Neural cell (in vitro differentiated cells): ENCODE measurements at regions not wholly inside any gene's neighbourhood (a gene's known extent, or its start where the extent isn't known, plus 50 kb on each side); places are given as distances from the start of the nearest gene placed in this dataset.
"Not testable (repeated sequence)": the region's sequence is repeated elsewhere in the genome, so short reads cannot be mapped to it uniquely, and the experiment has no call there.

Experiments used
- H2AFZ ChIP-seq: fragments of 200-600, 300-800 bp; sonication (generic), shearing (Covaris generic); 2 replicates; pipeline ENCODE4 v1.6.0; 2014; ENCODE audit warnings: low read depth, mild to moderate bottlenecking, antibody characterized with exemption, low read length, moderate library complexity
- H3F3A ChIP-seq: fragments of 200-600 bp; shearing (Covaris generic); 2 replicates; pipeline ENCODE4 v1.6.1; 2016; ENCODE audit warnings: mild to moderate bottlenecking, moderate library complexity, mixed read lengths, antibody characterized with exemption, low read length; ENCODE audit not compliant: insufficient read depth, poor library complexity, severe bottlenecking
- H3K27ac ChIP-seq: fragments of 200-600, 300-800 bp; sonication (generic), shearing (Covaris generic); 2 replicates; pipeline ENCODE4 v1.5.1; 2014; ENCODE audit warnings: mild to moderate bottlenecking, low read length, moderate library complexity
- H3K27me3 ChIP-seq: fragments of 300-800, 200-600 bp; sonication (generic), shearing (Covaris generic); 2 replicates; pipeline ENCODE4 v1.6.0; 2014; ENCODE audit warnings: mild to moderate bottlenecking, low read depth, low read length, moderate library complexity; ENCODE audit not compliant: insufficient read depth
- H3K36me3 ChIP-seq: fragments of 300-800, 200-600 bp; sonication (generic), shearing (Covaris generic); 2 replicates; pipeline ENCODE4 v1.5.1; 2014; ENCODE audit warnings: mild to moderate bottlenecking, antibody characterized with exemption, low read length, moderate library complexity; ENCODE audit not compliant: insufficient read depth
- H3K4me2 ChIP-seq: fragments of 300-800, 200-600 bp; sonication (generic), shearing (Covaris generic); 2 replicates; pipeline ENCODE4 v1.6.0; 2014; ENCODE audit warnings: mild to moderate bottlenecking, low read length
- H3K4me3 ChIP-seq: fragments of 300-800, 200-600 bp; sonication (generic), shearing (Covaris generic); 2 replicates; pipeline ENCODE4 v1.5.1; 2014; ENCODE audit warnings: mild to moderate bottlenecking, low read length, moderate library complexity
- H3K79me2 ChIP-seq: fragments of 200-600 bp; shearing (Covaris generic); replicated peaks from 2 replicates; pipeline ENCODE4 v1.6.0; 2014; ENCODE audit warnings: mild to moderate bottlenecking, low read length, moderate library complexity; ENCODE audit not compliant: insufficient read depth
- H3K9ac ChIP-seq: fragments of 300-800, 200-600 bp; sonication (generic), shearing (Covaris generic); 2 replicates; pipeline ENCODE4 v1.6.1; 2016; ENCODE audit warnings: mild to moderate bottlenecking, low read length, mixed read lengths
- H3K9me2 ChIP-seq: fragments of 200-600 bp; shearing (Covaris generic); 2 replicates; pipeline ENCODE4 v1.6.1; 2016; ENCODE audit warnings: mild to moderate bottlenecking, low read length, mixed read lengths; ENCODE audit not compliant: insufficient read depth
- H3K9me3 ChIP-seq: fragments of 200-600, 300-800 bp; sonication (generic), shearing (Covaris generic); 2 replicates; pipeline ENCODE4 v1.6.1; 2016; ENCODE audit warnings: mild to moderate bottlenecking, mixed run types, low read length, moderate library complexity, mixed read lengths
- H4K20me1 ChIP-seq: fragments of 200-600 bp; shearing (Covaris generic); 2 replicates; pipeline ENCODE4 v1.6.1; 2016; ENCODE audit warnings: mild to moderate bottlenecking, mixed run types; ENCODE audit not compliant: insufficient read depth
- EP300 ChIP-seq: fragments of 450-650 bp; conservative IDR thresholded peaks from 2 replicates; pipeline ENCODE4 v1.6.1; 2014; ENCODE audit warnings: antibody characterized with exemption, mild to moderate bottlenecking, moderate library complexity; ENCODE audit not compliant: poor library complexity, severe bottlenecking
- EZH2 ChIP-seq: fragments of 200-600, 300-800 bp; shearing (Covaris generic), sonication (generic); IDR thresholded peaks from 2 replicates; pipeline ENCODE4 v1.6.1; 2014; ENCODE audit warnings: antibody characterized with exemption, low read length, borderline replicate concordance, mild to moderate bottlenecking; ENCODE audit not compliant: insufficient read depth, poor library complexity, severe bottlenecking
- MXI1 ChIP-seq: fragments of 450-650 bp; conservative IDR thresholded peaks from 2 replicates; pipeline ENCODE4 v1.6.1; 2014; ENCODE audit warnings: antibody characterized with exemption, mild to moderate bottlenecking; ENCODE audit not compliant: poor library complexity, severe bottlenecking
- POLR2AphosphoS5 ChIP-seq: IDR thresholded peaks from 2 replicates; pipeline ENCODE4 v1.6.1; 2012
- RAD21 ChIP-seq: fragments of 450-650 bp; conservative IDR thresholded peaks from 2 replicates; pipeline ENCODE4 v1.6.1; 2014; ENCODE audit warnings: antibody characterized with exemption, mild to moderate bottlenecking, moderate library complexity
- REST ChIP-seq: IDR thresholded peaks from 2 replicates; pipeline ENCODE4 v1.6.1; 2012; ENCODE audit warnings: borderline replicate concordance
- SMC3 ChIP-seq: fragments of 450-650 bp; conservative IDR thresholded peaks from 2 replicates; pipeline ENCODE4 v1.6.1; 2014; ENCODE audit warnings: antibody characterized with exemption, mild to moderate bottlenecking, moderate library complexity; ENCODE audit not compliant: poor library complexity
- TAF1 ChIP-seq: IDR thresholded peaks from 2 replicates; pipeline ENCODE4 v1.6.1; 2012; ENCODE audit warnings: low read depth

DNA sequence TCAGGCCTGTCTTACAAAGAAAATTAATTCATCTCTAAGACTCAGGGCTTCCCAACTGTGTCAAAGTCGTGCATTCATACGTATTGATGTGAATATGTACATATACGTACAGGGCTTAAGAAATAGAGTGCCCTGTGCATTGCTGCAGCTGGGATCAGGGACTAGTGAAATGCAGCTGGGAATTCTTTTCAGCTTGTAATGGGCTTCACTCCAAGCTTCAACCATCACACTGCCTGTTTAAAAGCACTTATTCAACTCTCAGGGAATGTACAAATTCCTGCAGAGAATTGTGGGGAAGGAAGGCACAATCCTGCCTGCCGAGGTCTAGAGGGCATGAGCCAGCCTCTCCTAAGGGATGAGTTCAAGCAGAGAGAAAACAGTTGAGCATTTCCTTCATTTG, 59.6 kb upstream of the MAN2A1 start:
- Histone ChIP-seq H3K4me3 (peak overlapping the region; percentile 1), H3K27ac (peak overlapping the region; percentile 18), H2AFZ (no peak overlapping the region), H3K9me3 (no peaks in the 10 kb centered on the region), H3K27me3 (no peaks in the 10 kb centered on the region), H3K79me2 (no peaks in the 10 kb centered on the region), H3K4me2 (peak overlapping the region; percentile 2), H3K36me3 (no peaks in the 10 kb centered on the region), H4K20me1 (no peaks in the 10 kb centered on the region), H3K9ac (no peak overlapping the region), H3K9me2 (no peaks in the 10 kb centered on the region), H3F3A (no peaks in the 10 kb centered on the region)
- TF ChIP-seq MXI1 (no peak), POLR2AphosphoS5 (peak; percentile 54), REST (peak; percentile 94), SMC3 (no peak), RAD21 (no peak), EP300 (peak; percentile 50)

- no peak overlapping the region for H3K27ac ChIP-seq
- no peaks in the 10 kb centered on the region for H3K36me3 ChIP-seq
- no peak overlapping the region for H3K4me3 ChIP-seq
- TF ChIP-seq MXI1 (no peak), POLR2AphosphoS5 (no peak), REST (no peak), EZH2 (no peak), TAF1 (no peak)
- no peaks in the 10 kb centered on the region for H3K27me3 ChIP-seq
- H3K9me2 ChIP-seq = no peaks in the 10 kb centered on the region
- no peaks in the 10 kb centered on the region for H4K20me1 ChIP-seq
- H3K9me3 ChIP-seq = no peaks in the 10 kb centered on the region
- H3K4me2 ChIP-seq = no peak overlapping the region
- no peaks in the 10 kb centered on the region for H3K79me2 ChIP-seq
- no peak overlapping the region for H3K9ac ChIP-seq
- no peak overlapping the region for H2AFZ ChIP-seq
- no peaks in the 10 kb centered on the region for H3F3A ChIP-seq
Measured at GRCh38 chr5:109628591-109628990, 61.1 kb upstream of the MAN2A1 start.

DNA sequence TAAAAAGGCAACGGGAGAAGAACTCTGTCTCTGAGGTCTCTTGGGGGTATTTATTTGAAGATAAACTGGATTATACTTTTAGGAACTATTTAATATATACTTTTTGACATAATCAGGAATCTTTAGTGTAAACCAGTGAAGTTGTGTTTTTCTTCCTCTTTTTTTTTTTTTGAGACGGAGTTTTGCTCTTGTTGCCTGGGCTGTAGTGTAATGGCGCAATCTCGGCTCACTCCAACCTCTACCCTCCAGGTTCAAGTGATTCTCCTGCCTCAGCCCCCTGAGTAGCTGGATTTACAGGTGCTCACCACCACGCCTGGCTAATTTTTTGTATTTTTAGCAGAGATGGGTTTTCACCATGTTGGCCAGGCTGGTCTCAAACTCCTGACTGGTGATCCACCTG, 68.5 kb upstream of the MAN2A1 start:
- H3K4me2 ChIP-seq, H3K4me3 ChIP-seq, H2AFZ ChIP-seq: not testable (repeated sequence)

More for the DNA sequence above, 68.5 kb upstream of the MAN2A1 start:
- not testable (repeated sequence) for H3K79me2 ChIP-seq, H3F3A ChIP-seq, H3K27me3 ChIP-seq, H3K27ac ChIP-seq, H3K9me2 ChIP-seq, H3K36me3 ChIP-seq, H3K9me3 ChIP-seq, H3K9ac ChIP-seq, H4K20me1 ChIP-seq
